ENCODE measurements at regions not wholly inside any gene's neighbourhood (a gene's known extent, or its start where the extent isn't known, plus 50 kb on each side); places are given as distances from the start of the nearest gene placed in this dataset.

DNA sequence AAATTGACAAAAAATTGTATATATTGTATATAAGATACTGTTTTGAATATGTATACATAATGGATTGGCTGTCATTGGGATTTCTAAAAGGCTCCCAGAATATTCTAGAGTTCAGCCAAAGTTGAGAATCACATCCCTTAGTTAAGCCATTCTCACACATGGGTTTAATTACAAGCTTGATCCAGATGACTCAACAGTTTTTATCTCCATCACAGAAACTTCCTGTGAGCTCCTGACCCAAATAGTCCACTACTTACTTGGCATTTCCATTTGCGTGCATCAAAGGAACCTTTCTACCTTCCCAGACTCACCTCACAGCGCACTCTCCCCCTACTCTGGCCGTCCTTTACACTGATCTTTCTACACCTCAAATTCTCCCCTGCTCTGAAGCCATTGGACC lies 184.8 kb upstream of the ARHGAP20 start:
- H3K4me3 ChIP-seq: no peak overlapping the region
- WGBS, 5 donors: 67 to 80% (median 76%) methylated on average over 3 of the region's 3 CpGs
- intact Hi-C loops (cut with DNase I; ENCODE audit: low total_unique reads): no loop called here
- H3K9me3 ChIP-seq: no peaks in the 10 kb centered on the region
- no peak overlapping the region for H3K27ac ChIP-seq
- H3K36me3 ChIP-seq: no peaks in the 10 kb centered on the region
- no peaks in the 10 kb centered on the region for H3K4me1 ChIP-seq
- TF ChIP-seq POLR2AphosphoS5 (IDR thresholded peaks at IDR 0.05) (no peak), POLR2A (IDR thresholded peaks at IDR 0.05) (no peak)
- TF ChIP-seq, protein P1, sequence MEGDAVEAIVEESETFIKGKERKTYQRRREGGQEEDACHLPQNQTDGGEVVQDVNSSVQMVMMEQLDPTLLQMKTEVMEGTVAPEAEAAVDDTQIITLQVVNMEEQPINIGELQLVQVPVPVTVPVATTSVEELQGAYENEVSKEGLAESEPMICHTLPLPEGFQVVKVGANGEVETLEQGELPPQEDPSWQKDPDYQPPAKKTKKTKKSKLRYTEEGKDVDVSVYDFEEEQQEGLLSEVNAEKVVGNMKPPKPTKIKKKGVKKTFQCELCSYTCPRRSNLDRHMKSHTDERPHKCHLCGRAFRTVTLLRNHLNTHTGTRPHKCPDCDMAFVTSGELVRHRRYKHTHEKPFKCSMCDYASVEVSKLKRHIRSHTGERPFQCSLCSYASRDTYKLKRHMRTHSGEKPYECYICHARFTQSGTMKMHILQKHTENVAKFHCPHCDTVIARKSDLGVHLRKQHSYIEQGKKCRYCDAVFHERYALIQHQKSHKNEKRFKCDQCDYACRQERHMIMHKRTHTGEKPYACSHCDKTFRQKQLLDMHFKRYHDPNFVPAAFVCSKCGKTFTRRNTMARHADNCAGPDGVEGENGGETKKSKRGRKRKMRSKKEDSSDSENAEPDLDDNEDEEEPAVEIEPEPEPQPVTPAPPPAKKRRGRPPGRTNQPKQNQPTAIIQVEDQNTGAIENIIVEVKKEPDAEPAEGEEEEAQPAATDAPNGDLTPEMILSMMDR (IDR thresholded peaks at IDR 0.05 in 8 of 11, conservative IDR thresholded peaks at IDR 0.05 in 3 of 11): no peak
- no peaks in the 10 kb centered on the region for H3K27me3 ChIP-seq (replicated peaks in 1 of 7)
- no peak for DNase-seq

DNA sequence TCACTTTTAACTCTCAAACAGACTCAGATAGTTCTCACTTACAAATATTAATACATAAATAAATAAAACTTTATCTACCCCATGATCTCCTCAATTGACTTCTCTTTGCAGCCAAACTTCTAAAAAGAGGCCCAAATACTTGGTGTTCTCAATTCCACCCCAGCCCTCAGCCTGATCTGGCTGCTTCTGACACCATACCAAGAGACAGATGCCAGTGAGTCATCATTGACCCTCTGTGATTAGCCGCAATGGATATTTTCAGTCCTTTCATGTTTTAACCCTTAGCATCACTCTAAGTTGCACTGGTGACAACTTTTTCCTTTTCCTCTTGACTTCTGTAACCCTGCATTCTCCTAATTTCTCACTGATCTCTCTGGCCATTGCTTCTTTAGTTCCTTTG lies 184.1 kb upstream of the ARHGAP20 start:
- DNase-seq: no peak
- intact Hi-C loops (cut with DNase I; ENCODE audit: low total_unique reads): no loop called here
- H3K4me1 ChIP-seq: no peaks in the 10 kb centered on the region
- WGBS, 5 donors: 54 to 73% (median 65%) methylated on average over 1 of the region's 1 CpG
- no peaks in the 10 kb centered on the region for H3K27me3 ChIP-seq (replicated peaks in 1 of 7)
- H3K4me3 ChIP-seq: no peak overlapping the region
- no peaks in the 10 kb centered on the region for H3K36me3 ChIP-seq
- TF ChIP-seq POLR2A (IDR thresholded peaks at IDR 0.05): no peak
- TF ChIP-seq, protein P1 (IDR thresholded peaks at IDR 0.05 in 8 of 11, conservative IDR thresholded peaks at IDR 0.05 in 3 of 11): no peak
- H3K9me3 ChIP-seq: no peaks in the 10 kb centered on the region
- no peak overlapping the region for H3K27ac ChIP-seq

DNA sequence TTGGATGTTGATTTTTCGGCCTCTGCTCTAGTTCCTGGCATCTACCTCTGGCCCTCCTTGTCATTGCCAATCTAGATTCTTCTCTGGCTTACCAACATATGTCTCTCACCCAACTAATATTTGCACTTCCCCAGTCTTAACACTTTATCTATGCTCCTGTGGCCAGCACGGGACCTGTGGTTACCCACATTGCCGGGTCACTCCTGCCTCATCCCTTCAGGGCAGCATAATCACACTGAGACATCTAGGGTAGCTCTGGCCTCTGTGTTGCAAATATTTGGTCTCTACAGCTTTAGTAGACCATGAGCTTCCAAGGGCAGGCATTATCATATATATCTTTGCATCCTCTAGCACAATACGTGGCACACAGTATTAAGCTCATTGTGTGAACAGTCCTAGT lies 182.0 kb upstream of the ARHGAP20 start:
- WGBS, 5 donors: 64 to 84% (median 68%) methylated on average over 4 of the region's 4 CpGs
- Histone ChIP-seq H3K4me1 (no peaks in the 10 kb centered on the region), H3K27me3 (replicated peaks in 1 of 7) (no peaks in the 10 kb centered on the region), H3K4me3 (no peak overlapping the region), H3K27ac (no peak overlapping the region), H3K9me3 (no peaks in the 10 kb centered on the region), H3K36me3 (no peaks in the 10 kb centered on the region)
- intact Hi-C loops (cut with DNase I; ENCODE audit: low total_unique reads): no loop called here
- TF ChIP-seq, protein P1 (IDR thresholded peaks at IDR 0.05 in 8 of 11, conservative IDR thresholded peaks at IDR 0.05 in 3 of 11): no peak
- TF ChIP-seq POLR2AphosphoS5 (IDR thresholded peaks at IDR 0.05) (no peak), POLR2A (IDR thresholded peaks at IDR 0.05) (no peak)
- no peak for DNase-seq

DNA sequence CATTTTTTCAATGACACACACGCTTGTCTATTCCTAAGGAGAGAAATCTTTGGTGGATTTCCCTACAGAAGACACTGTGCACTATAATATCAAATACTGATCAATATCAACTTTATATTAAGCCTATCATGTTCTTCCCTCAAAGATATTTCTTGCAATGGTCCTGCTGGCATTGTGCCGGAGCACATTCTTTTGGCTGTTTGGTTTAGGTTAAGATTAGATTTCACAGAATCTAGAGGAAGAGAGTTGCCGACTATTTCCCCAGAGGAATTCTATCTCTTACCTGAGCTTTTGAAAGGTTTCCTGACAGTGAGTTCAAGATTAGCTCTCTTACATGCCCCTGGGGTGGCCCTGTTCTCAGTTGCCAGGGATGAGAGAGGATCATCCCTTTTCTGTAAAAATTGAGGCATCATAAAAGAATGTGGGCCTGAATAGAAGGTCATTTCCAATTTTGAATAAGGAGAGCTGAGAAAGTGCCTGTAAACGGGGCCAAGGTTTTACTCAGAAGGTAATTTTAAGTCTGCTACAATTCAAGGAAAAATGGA lies 180.6 kb upstream of the ARHGAP20 start:
- H3K4me1 ChIP-seq: no peaks in the 10 kb centered on the region

More for the DNA sequence above, 180.6 kb upstream of the ARHGAP20 start:
- no peak for TF ChIP-seq POLR2A (IDR thresholded peaks at IDR 0.05)
- no peak for TF ChIP-seq POLR2AphosphoS5 (IDR thresholded peaks at IDR 0.05)
- TF ChIP-seq, protein P1 (IDR thresholded peaks at IDR 0.05 in 8 of 11, conservative IDR thresholded peaks at IDR 0.05 in 3 of 11): no peak
- Histone ChIP-seq H3K36me3 (no peaks in the 10 kb centered on the region), H3K4me3 (no peak overlapping the region), H3K27ac (no peak overlapping the region), H3K27me3 (replicated peaks in 1 of 7) (no peaks in the 10 kb centered on the region), H3K9me3 (no peaks in the 10 kb centered on the region)
- DNase-seq: no peak
- WGBS, 5 donors: 82 to 93% (median 85%) methylated on average over 4 of the region's 4 CpGs
- intact Hi-C loops (cut with DNase I; ENCODE audit: low total_unique reads): no loop called here

Data from spleen (tissue), 11 donors.